ENCODE measurements at regions not wholly inside any gene's neighbourhood (a gene's known extent, or its start where the extent isn't known, plus 50 kb on each side); places are given as distances from the start of the nearest gene placed in this dataset.
"Not testable (repeated sequence)": the region's sequence is repeated elsewhere in the genome, so short reads cannot be mapped to it uniquely, and the experiment has no call there.

GRCh38 chr2:12487253-12488004 lies 229.3 kb upstream of the TRIB2 start:
- Mint-ChIP-seq H3K27ac (no peak overlapping the region), H3K4me1 (ENCODE audit: low read depth) (no peaks in the 10 kb centered on the region)

DNA sequence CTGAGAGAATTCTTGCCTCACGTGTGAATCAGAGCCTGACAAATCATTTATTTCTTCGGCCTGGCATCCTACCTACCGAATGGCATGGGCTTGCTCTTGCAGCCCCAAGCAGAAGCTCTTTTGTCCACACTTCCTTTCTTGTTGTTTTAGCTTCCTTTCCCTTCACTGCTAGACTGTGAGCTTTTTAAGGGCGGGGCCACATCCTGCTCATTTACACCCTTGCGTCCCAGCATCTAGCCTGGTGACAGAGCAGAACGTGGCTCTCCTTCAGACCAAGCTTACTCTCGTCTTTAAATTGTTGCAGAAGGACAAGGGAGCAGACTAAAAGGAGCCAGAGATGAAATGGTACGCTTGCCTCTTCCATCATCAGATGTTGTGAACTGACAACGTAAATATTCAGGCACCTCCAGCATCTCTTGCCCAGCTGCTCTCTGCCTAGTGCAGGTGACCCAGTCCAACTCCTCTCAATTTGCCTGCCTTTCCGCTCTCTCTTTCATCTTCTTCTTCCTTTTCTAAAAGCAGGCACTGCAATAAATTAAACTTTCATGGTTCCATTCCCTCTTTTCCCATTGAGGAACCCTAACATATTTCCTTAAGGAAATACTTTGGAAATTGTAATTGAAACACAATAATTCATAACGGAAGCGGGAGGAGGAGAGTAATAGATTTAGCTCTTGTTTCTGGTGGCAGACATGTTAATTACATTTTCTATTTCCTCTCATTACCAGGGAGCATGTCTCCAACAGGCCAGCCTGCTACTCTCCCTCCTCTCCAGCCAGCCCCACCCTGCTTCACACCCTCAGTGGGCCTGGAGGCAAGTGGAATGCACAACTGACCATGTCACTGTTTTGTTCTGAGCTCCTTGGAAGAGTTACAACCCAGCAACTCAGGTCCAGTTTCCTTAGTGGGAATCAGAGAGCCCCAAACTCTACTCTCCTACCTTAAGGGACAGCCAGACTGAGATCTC lies 228.1 kb upstream of the TRIB2 start:
- Mint-ChIP-seq H3K9me3 (ENCODE audit: low read depth) (no peaks in the 10 kb centered on the region), H3K36me3 (ENCODE audit: insufficient read depth) (no peaks in the 10 kb centered on the region)
- TF ChIP-seq, protein P1, sequence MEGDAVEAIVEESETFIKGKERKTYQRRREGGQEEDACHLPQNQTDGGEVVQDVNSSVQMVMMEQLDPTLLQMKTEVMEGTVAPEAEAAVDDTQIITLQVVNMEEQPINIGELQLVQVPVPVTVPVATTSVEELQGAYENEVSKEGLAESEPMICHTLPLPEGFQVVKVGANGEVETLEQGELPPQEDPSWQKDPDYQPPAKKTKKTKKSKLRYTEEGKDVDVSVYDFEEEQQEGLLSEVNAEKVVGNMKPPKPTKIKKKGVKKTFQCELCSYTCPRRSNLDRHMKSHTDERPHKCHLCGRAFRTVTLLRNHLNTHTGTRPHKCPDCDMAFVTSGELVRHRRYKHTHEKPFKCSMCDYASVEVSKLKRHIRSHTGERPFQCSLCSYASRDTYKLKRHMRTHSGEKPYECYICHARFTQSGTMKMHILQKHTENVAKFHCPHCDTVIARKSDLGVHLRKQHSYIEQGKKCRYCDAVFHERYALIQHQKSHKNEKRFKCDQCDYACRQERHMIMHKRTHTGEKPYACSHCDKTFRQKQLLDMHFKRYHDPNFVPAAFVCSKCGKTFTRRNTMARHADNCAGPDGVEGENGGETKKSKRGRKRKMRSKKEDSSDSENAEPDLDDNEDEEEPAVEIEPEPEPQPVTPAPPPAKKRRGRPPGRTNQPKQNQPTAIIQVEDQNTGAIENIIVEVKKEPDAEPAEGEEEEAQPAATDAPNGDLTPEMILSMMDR (IDR thresholded peaks at IDR 0.05; ENCODE audit: unreplicated experiment): no peak

More at GRCh38 chr2:12487253-12488004, 229.3 kb upstream of the TRIB2 start:
- DNase-seq (ENCODE audit: low spot score, unreplicated experiment): no peak
- Mint-ChIP-seq H3K9me3 (ENCODE audit: low read depth) (no peaks in the 10 kb centered on the region), H3K27me3 (peaks cover 14% of the 10 kb centered on the region), H3K4me3 (ENCODE audit: low read depth) (no peak overlapping the region), H3K36me3 (ENCODE audit: insufficient read depth) (no peaks in the 10 kb centered on the region)
- TF ChIP-seq, protein P1 (IDR thresholded peaks at IDR 0.05; ENCODE audit: unreplicated experiment): no peak

GRCh38 chr2:12490641-12491040 lies 226.1 kb upstream of the TRIB2 start:
- Mint-ChIP-seq H3K27me3 (peaks cover 14% of the 10 kb centered on the region), H3K4me1 (ENCODE audit: low read depth) (no peaks in the 10 kb centered on the region), H3K9me3 (ENCODE audit: low read depth) (no peaks in the 10 kb centered on the region), H3K36me3 (ENCODE audit: insufficient read depth) (no peaks in the 10 kb centered on the region), H3K27ac (no peak overlapping the region), H3K4me3 (ENCODE audit: low read depth) (no peak overlapping the region)
- no peak for DNase-seq (ENCODE audit: low spot score, unreplicated experiment)
- TF ChIP-seq, protein P1 (IDR thresholded peaks at IDR 0.05; ENCODE audit: unreplicated experiment): no peak

More for the DNA sequence above, 228.1 kb upstream of the TRIB2 start:
- Mint-ChIP-seq H3K27me3 (peaks cover 14% of the 10 kb centered on the region), H3K27ac (no peak overlapping the region), H3K4me3 (ENCODE audit: low read depth) (no peak overlapping the region), H3K4me1 (ENCODE audit: low read depth) (no peaks in the 10 kb centered on the region)
- DNase-seq (ENCODE audit: low spot score, unreplicated experiment): no peak

DNA sequence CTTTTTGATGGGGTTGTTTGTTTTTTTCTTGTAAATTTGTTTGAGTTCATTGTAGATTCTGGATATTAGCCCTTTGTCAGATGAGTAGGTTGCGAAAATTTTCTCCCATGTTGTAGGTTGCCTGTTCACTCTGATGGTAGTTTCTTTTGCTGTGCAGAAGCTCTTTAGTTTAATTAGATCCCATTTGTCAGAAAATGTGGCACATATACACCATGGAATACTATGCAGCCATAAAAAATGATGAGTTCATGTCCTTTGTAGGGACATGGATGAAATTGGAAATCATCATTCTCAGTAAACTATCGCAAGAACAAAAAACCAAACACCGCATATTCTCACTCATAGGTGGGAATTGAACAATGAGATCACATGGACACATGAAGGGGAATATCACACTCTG lies 224.4 kb upstream of the TRIB2 start:
- not testable (repeated sequence) for DNase-seq (ENCODE audit: low spot score, unreplicated experiment); H3K27ac Mint-ChIP-seq; H3K4me1 Mint-ChIP-seq (ENCODE audit: low read depth); H3K4me3 Mint-ChIP-seq (ENCODE audit: low read depth); H3K36me3 Mint-ChIP-seq (ENCODE audit: insufficient read depth); H3K9me3 Mint-ChIP-seq (ENCODE audit: low read depth)
- peaks cover 14% of the 10 kb centered on the region for H3K27me3 Mint-ChIP-seq

GRCh38 chr2:12493031-12493513 lies 223.7 kb upstream of the TRIB2 start:
- H3K9me3 Mint-ChIP-seq (ENCODE audit: low read depth): no peaks in the 10 kb centered on the region
- DNase-seq (ENCODE audit: low spot score, unreplicated experiment): no peak
- TF ChIP-seq, protein P1 (IDR thresholded peaks at IDR 0.05; ENCODE audit: unreplicated experiment): no peak
- no peaks in the 10 kb centered on the region for H3K36me3 Mint-ChIP-seq (ENCODE audit: insufficient read depth)
- no peaks in the 10 kb centered on the region for H3K4me1 Mint-ChIP-seq (ENCODE audit: low read depth)
- peaks cover 7% of the 10 kb centered on the region for H3K27me3 Mint-ChIP-seq
- H3K27ac Mint-ChIP-seq: no peak overlapping the region
- no peak overlapping the region for H3K4me3 Mint-ChIP-seq (ENCODE audit: low read depth)

Data from progenitor cell of endocrine pancreas (in vitro differentiated cells).